Loucy (cell line): ENCODE measurements at regions not wholly inside any gene's neighbourhood (a gene's known extent, or its start where the extent isn't known, plus 50 kb on each side); places are given as distances from the start of the nearest gene placed in this dataset.

Experiments used
- H2AFZ ChIP-seq: fragments of 200-600 bp; sonication (generic); 2 replicates; pipeline ENCODE4 v1.6.0; 2016; ENCODE audit warnings: antibody characterized with exemption, mild to moderate bottlenecking, low read length, moderate library complexity
- H3F3A ChIP-seq: fragments of 200-600 bp; 2 replicates; pipeline ENCODE4 v1.6.0; 2016; ENCODE audit warnings: antibody characterized with exemption, low read depth, mild to moderate bottlenecking
- H3K27me3 ChIP-seq: fragments of 200-600 bp; sonication (generic); 2 replicates; pipeline ENCODE4 v1.6.1; 2014; ENCODE audit warnings: low read length, mild to moderate bottlenecking; ENCODE audit not compliant: insufficient read depth, poor library complexity, severe bottlenecking
- H3K36me3 ChIP-seq: fragments of 200-600 bp; sonication (generic); 2 replicates; pipeline ENCODE4 v1.6.1; 2016; ENCODE audit warnings: low read length; ENCODE audit not compliant: insufficient read depth
- H3K4me1 ChIP-seq: fragments of 200-600 bp; sonication (generic); 2 replicates; pipeline ENCODE4 v1.5.1; 2014; ENCODE audit warnings: low read length, mild to moderate bottlenecking; ENCODE audit not compliant: insufficient read depth, poor library complexity, severe bottlenecking
- H3K4me2 ChIP-seq: fragments of 200-600 bp; sonication (generic); 2 replicates; pipeline ENCODE4 v1.6.0; 2014; ENCODE audit warnings: antibody characterized with exemption, low read length, low read depth, mild to moderate bottlenecking; ENCODE audit not compliant: poor library complexity, severe bottlenecking
- H3K4me3 ChIP-seq: fragments of 200-600 bp; sonication (generic); 2 replicates; pipeline ENCODE4 v1.5.1; 2014; ENCODE audit warnings: low read length, mild to moderate bottlenecking, mixed read lengths; ENCODE audit not compliant: poor library complexity, severe bottlenecking
- H3K79me2 ChIP-seq: fragments of 200-600 bp; sonication (generic); 2 replicates; pipeline ENCODE4 v1.6.1; 2014; ENCODE audit warnings: low read length; ENCODE audit not compliant: insufficient read depth
- H3K9ac ChIP-seq: fragments of 200-600 bp; sonication (generic); 2 replicates; pipeline ENCODE4 v1.6.0; 2014; ENCODE audit warnings: mild to moderate bottlenecking, low read depth, low read length, moderate library complexity; ENCODE audit not compliant: poor library complexity, severe bottlenecking
- H3K9me2 ChIP-seq: fragments of 200-600 bp; sonication (generic); replicated peaks from 2 replicates; pipeline ENCODE4 v1.6.1; 2016; ENCODE audit warnings: low read depth, low read length, mixed read lengths
- H3K9me3 ChIP-seq: fragments of 200-600 bp; sonication (generic); 2 replicates; pipeline ENCODE4 v1.6.1; 2014; ENCODE audit warnings: mild to moderate bottlenecking, antibody characterized with exemption, low read length, low read depth; ENCODE audit not compliant: insufficient read depth
- H4K20me1 ChIP-seq: fragments of 200-600 bp; sonication (generic); 2 replicates; pipeline ENCODE4 v1.6.0; 2014; ENCODE audit warnings: antibody characterized with exemption, low read length, mild to moderate bottlenecking; ENCODE audit not compliant: insufficient read depth, poor library complexity, severe bottlenecking
- EZH2phosphoT487 ChIP-seq: fragments of 200-600 bp; IDR thresholded peaks from 2 replicates; pipeline ENCODE4 v1.6.1; 2018; ENCODE audit warnings: antibody characterized with exemption, mild to moderate bottlenecking, moderate library complexity, borderline replicate concordance
- TF ChIP-seq, protein P1 (sequence below): fragments of 200-600 bp; sonication (generic); conservative IDR thresholded peaks from 2 replicates; pipeline ENCODE4 v1.5.1; 2014; ENCODE audit warnings: mild to moderate bottlenecking, antibody characterized with exemption, low read length

DNA sequence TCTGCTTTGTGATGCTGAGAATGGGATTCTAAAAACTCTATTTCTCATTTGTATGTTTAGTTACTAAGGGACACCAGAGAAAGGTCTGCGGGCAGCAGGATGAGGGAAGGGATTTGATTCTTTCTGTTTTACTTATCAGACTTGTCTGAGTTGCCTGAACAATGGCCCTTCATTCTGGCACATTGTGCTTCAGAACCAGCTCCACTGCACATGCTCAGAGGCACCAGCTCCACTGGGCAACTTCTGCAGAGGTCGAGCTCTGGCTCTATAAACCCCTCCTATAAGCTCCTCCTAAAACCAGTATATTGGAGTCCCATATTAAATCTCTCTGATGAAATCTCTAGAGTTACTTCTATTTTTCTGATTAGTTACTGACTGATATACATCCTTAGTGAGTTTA, 453.2 kb upstream of the CDIN1 start:
- no peaks in the 10 kb centered on the region for H3K79me2 ChIP-seq
- H2AFZ ChIP-seq = no peak overlapping the region
- H3K4me3 ChIP-seq = no peak overlapping the region
- H3K27me3 ChIP-seq = no peaks in the 10 kb centered on the region
- no peak overlapping the region for H3K4me2 ChIP-seq
- H3F3A ChIP-seq = no peaks in the 10 kb centered on the region
- no peaks in the 10 kb centered on the region for H3K36me3 ChIP-seq
- no peaks in the 10 kb centered on the region for H4K20me1 ChIP-seq
- no peaks in the 10 kb centered on the region for H3K4me1 ChIP-seq
- no peaks in the 10 kb centered on the region for H3K9me2 ChIP-seq
- no peaks in the 10 kb centered on the region for H3K9me3 ChIP-seq
- H3K9ac ChIP-seq = no peak overlapping the region
- TF ChIP-seq EZH2phosphoT487 = no peak

DNA sequence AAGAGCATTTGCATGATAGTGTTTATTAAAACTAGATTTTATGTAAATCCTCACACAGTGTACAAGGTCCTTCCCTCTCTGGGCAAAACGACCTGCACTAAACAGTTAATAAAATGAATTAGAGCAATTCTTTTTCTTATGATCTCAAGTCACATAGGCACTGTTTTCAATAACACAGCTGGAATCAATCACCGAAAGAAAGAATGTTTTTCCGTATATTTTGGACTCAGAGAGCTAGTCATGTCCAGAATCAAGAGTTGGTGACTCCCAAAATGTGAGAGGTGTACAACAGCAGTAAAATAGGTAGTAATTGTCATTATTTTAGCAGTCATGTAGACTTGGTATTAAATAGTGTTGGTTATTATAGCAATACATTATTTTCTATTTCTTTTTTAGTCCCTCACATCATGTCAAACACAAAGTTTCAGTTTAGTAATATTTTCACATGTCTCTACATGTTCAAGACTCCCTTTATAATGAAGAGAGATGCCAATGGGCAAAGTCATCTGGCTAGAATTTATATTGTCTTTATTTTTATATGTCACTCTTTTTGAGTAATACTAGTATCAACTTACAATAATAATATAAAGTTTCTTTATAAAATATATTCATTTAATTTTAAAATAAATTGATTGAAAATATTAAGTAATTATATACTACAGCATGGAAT, 448.6 kb upstream of the CDIN1 start:
- Histone ChIP-seq H3K79me2 (no peaks in the 10 kb centered on the region), H4K20me1 (no peaks in the 10 kb centered on the region), H3K27me3 (no peaks in the 10 kb centered on the region), H2AFZ (no peak overlapping the region), H3K4me3 (no peak overlapping the region), H3F3A (no peaks in the 10 kb centered on the region), H3K9ac (no peak overlapping the region), H3K9me3 (no peaks in the 10 kb centered on the region), H3K4me1 (no peaks in the 10 kb centered on the region), H3K9me2 (no peaks in the 10 kb centered on the region), H3K4me2 (no peak overlapping the region), H3K36me3 (no peaks in the 10 kb centered on the region)
- no peak for TF ChIP-seq EZH2phosphoT487
- TF ChIP-seq, protein P1, sequence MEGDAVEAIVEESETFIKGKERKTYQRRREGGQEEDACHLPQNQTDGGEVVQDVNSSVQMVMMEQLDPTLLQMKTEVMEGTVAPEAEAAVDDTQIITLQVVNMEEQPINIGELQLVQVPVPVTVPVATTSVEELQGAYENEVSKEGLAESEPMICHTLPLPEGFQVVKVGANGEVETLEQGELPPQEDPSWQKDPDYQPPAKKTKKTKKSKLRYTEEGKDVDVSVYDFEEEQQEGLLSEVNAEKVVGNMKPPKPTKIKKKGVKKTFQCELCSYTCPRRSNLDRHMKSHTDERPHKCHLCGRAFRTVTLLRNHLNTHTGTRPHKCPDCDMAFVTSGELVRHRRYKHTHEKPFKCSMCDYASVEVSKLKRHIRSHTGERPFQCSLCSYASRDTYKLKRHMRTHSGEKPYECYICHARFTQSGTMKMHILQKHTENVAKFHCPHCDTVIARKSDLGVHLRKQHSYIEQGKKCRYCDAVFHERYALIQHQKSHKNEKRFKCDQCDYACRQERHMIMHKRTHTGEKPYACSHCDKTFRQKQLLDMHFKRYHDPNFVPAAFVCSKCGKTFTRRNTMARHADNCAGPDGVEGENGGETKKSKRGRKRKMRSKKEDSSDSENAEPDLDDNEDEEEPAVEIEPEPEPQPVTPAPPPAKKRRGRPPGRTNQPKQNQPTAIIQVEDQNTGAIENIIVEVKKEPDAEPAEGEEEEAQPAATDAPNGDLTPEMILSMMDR = no peak

DNA sequence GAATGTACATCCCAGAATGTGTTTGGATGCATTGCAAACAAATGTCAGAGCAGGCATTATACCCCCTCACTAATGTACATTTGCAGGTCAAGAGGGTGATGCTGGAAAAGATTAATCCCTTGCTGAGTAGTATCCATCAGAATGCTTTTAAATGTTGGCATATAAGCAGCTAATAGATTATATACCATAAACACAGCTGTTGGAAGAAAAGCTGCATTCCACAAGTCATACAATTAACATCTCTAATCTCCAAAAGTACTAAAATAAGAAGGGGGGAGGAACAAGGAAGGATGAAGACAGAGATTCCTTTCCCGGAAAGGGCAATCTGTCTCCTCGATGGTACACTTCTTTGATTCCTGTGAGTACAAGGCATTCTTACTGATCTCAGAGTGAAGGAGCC, 445.7 kb upstream of the CDIN1 start:
- TF ChIP-seq, protein P1 = no peak
- TF ChIP-seq EZH2phosphoT487 = no peak
- Histone ChIP-seq H3K27me3 (no peaks in the 10 kb centered on the region), H3K9ac (no peak overlapping the region), H3K79me2 (no peaks in the 10 kb centered on the region), H3K4me2 (no peak overlapping the region), H4K20me1 (no peaks in the 10 kb centered on the region), H3K9me3 (no peaks in the 10 kb centered on the region), H3K9me2 (no peaks in the 10 kb centered on the region), H3K4me1 (no peaks in the 10 kb centered on the region), H3K36me3 (no peaks in the 10 kb centered on the region), H3F3A (no peaks in the 10 kb centered on the region), H3K4me3 (no peak overlapping the region), H2AFZ (no peak overlapping the region)

DNA sequence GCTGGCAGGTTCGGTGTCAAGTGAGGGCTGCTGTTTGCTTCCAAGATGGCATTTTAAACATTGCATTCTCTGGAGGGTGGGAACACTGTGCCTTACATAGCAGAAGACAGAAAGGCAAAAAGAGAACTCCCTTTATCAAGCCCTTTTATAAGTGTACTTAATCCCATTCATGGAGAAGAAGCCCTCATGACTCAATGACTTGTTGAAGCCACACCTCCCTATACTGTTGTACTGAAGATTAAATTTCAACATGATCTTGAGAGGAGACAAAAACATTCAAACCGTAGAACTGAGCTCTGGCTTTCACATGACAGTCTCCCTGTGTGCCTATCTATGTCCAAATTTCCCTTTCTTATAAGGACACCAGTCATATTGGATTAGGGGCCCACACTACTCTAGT, 443.4 kb upstream of the CDIN1 start:
- TF ChIP-seq EZH2phosphoT487 = no peak
- TF ChIP-seq, protein P1 = no peak
- H3K9me2 ChIP-seq = no peaks in the 10 kb centered on the region
- H3K9me3 ChIP-seq = no peaks in the 10 kb centered on the region
- H3K36me3 ChIP-seq = no peaks in the 10 kb centered on the region
- H3K9ac ChIP-seq = no peak overlapping the region
- H3K4me1 ChIP-seq = no peaks in the 10 kb centered on the region
- H3K79me2 ChIP-seq = no peaks in the 10 kb centered on the region
- H4K20me1 ChIP-seq = no peaks in the 10 kb centered on the region
- H3F3A ChIP-seq = no peaks in the 10 kb centered on the region
- H3K4me2 ChIP-seq = no peak overlapping the region
- H2AFZ ChIP-seq = no peak overlapping the region
- no peak overlapping the region for H3K4me3 ChIP-seq
- H3K27me3 ChIP-seq = no peaks in the 10 kb centered on the region
